C4-2B (cell line): ENCODE measurements at regions not wholly inside any gene's neighbourhood (a gene's known extent, or its start where the extent isn't known, plus 50 kb on each side); places are given as distances from the start of the nearest gene placed in this dataset.

Experiments
- CTCF ChIP-seq: fragments of 450-650 bp; conservative IDR thresholded peaks from 2 replicates; pipeline ENCODE4 v1.5.1; 2017; ENCODE audit warnings: mild to moderate bottlenecking
- ZFX ChIP-seq: fragments of 450-650 bp; IDR thresholded peaks from 2 replicates; pipeline ENCODE4 v1.6.1; 2017

GRCh38 chr9:84493284-84493947 lies 152.9 kb upstream of the SLC28A3 start:
- TF ChIP-seq CTCF = no peak
- no peak for TF ChIP-seq ZFX
